ENCODE measurements at regions not wholly inside any gene's neighbourhood (a gene's known extent, or its start where the extent isn't known, plus 50 kb on each side); places are given as distances from the start of the nearest gene placed in this dataset.

GRCh38 chr16:65622871-65623270 is 501.0 kb upstream of the CDH11 start:
- Mint-ChIP-seq H3K27ac (no peak overlapping the region), H3K4me1 (ENCODE audit: low read depth) (no peaks in the 10 kb centered on the region), H3K4me3 (no peak overlapping the region), H3K9me3 (ENCODE audit: insufficient read depth) (no peaks in the 10 kb centered on the region), H3K36me3 (ENCODE audit: low read depth) (no peaks in the 10 kb centered on the region), H3K27me3 (ENCODE audit: low read depth) (no peaks in the 10 kb centered on the region)
- ChIA-PET POLR2A (no interaction called here), CTCF (no interaction called here)
- ATAC-seq = no peak
- no peak for DNase-seq

- ChIA-PET POLR2A (no interaction called here), CTCF (no interaction called here)
- no peak overlapping the region for H3K27ac Mint-ChIP-seq
- H3K4me1 Mint-ChIP-seq (ENCODE audit: low read depth) = no peaks in the 10 kb centered on the region
- ATAC-seq (no peak), DNase-seq (no peak)
- H3K9me3 Mint-ChIP-seq (ENCODE audit: insufficient read depth) = no peaks in the 10 kb centered on the region
- no peak overlapping the region for H3K4me3 Mint-ChIP-seq
- H3K36me3 Mint-ChIP-seq (ENCODE audit: low read depth) = no peaks in the 10 kb centered on the region
- no peaks in the 10 kb centered on the region for H3K27me3 Mint-ChIP-seq (ENCODE audit: low read depth)
Observed at GRCh38 chr16:65622151-65622550, 500.3 kb upstream of the CDH11 start.

GRCh38 chr16:65621640-65622039 is 499.8 kb upstream of the CDH11 start:
- H3K9me3 Mint-ChIP-seq (ENCODE audit: insufficient read depth) = no peaks in the 10 kb centered on the region
- no peak overlapping the region for H3K27ac Mint-ChIP-seq
- ATAC-seq (no peak), DNase-seq (no peak)
- no peaks in the 10 kb centered on the region for H3K27me3 Mint-ChIP-seq (ENCODE audit: low read depth)
- no peaks in the 10 kb centered on the region for H3K4me1 Mint-ChIP-seq (ENCODE audit: low read depth)
- H3K4me3 Mint-ChIP-seq = no peak overlapping the region
- POLR2A ChIA-PET = no interaction called here
- CTCF ChIA-PET = no interaction called here
- no peaks in the 10 kb centered on the region for H3K36me3 Mint-ChIP-seq (ENCODE audit: low read depth)

- ChIA-PET CTCF (no interaction called here), POLR2A (no interaction called here)
- no peaks in the 10 kb centered on the region for H3K27me3 Mint-ChIP-seq (ENCODE audit: low read depth)
- H3K27ac Mint-ChIP-seq = no peak overlapping the region
- no peaks in the 10 kb centered on the region for H3K36me3 Mint-ChIP-seq (ENCODE audit: low read depth)
- no peak for ATAC-seq
- no peak for DNase-seq
- H3K9me3 Mint-ChIP-seq (ENCODE audit: insufficient read depth) = no peaks in the 10 kb centered on the region
- no peaks in the 10 kb centered on the region for H3K4me1 Mint-ChIP-seq (ENCODE audit: low read depth)
- no peak overlapping the region for H3K4me3 Mint-ChIP-seq
Observed at GRCh38 chr16:65619606-65620005, 497.7 kb upstream of the CDH11 start.

- no peak overlapping the region for H3K4me3 Mint-ChIP-seq
- POLR2A ChIA-PET = no interaction called here
Observed at GRCh38 chr16:65618931-65619330, 497.1 kb upstream of the CDH11 start.

GRCh38 chr16:65618333-65618732 is 496.5 kb upstream of the CDH11 start:
- no peak for ATAC-seq
- H3K9me3 Mint-ChIP-seq (ENCODE audit: insufficient read depth) = no peaks in the 10 kb centered on the region
- POLR2A ChIA-PET = no interaction called here
- CTCF ChIA-PET = no interaction called here
- DNase-seq = no peak
- no peaks in the 10 kb centered on the region for H3K4me1 Mint-ChIP-seq (ENCODE audit: low read depth)
- no peaks in the 10 kb centered on the region for H3K27me3 Mint-ChIP-seq (ENCODE audit: low read depth)
- no peak overlapping the region for H3K4me3 Mint-ChIP-seq
- H3K36me3 Mint-ChIP-seq (ENCODE audit: low read depth) = no peaks in the 10 kb centered on the region
- H3K27ac Mint-ChIP-seq = no peak overlapping the region

More at GRCh38 chr16:65618931-65619330, 497.1 kb upstream of the CDH11 start:
- no peak overlapping the region for H3K27ac Mint-ChIP-seq
- ATAC-seq (no peak), DNase-seq (no peak)
- CTCF ChIA-PET = no interaction called here
- no peaks in the 10 kb centered on the region for H3K9me3 Mint-ChIP-seq (ENCODE audit: insufficient read depth)
- H3K36me3 Mint-ChIP-seq (ENCODE audit: low read depth) = no peaks in the 10 kb centered on the region
- no peaks in the 10 kb centered on the region for H3K27me3 Mint-ChIP-seq (ENCODE audit: low read depth)
- H3K4me1 Mint-ChIP-seq (ENCODE audit: low read depth) = no peaks in the 10 kb centered on the region

- Mint-ChIP-seq H3K36me3 (ENCODE audit: low read depth) (no peaks in the 10 kb centered on the region), H3K9me3 (ENCODE audit: insufficient read depth) (no peaks in the 10 kb centered on the region), H3K4me3 (no peak overlapping the region), H3K27ac (no peak overlapping the region), H3K27me3 (ENCODE audit: low read depth) (no peaks in the 10 kb centered on the region), H3K4me1 (ENCODE audit: low read depth) (no peaks in the 10 kb centered on the region)
- DNase-seq (no peak), ATAC-seq (no peak)
- ChIA-PET POLR2A (no interaction called here), CTCF (no interaction called here)
Observed at GRCh38 chr16:65617421-65617820, 495.6 kb upstream of the CDH11 start.

GRCh38 chr16:65608455-65608854 is 486.6 kb upstream of the CDH11 start:
- no peak for ATAC-seq
- H3K27me3 Mint-ChIP-seq (ENCODE audit: low read depth) = no peaks in the 10 kb centered on the region
- no peak overlapping the region for H3K4me3 Mint-ChIP-seq
- no peak for DNase-seq
- POLR2A ChIA-PET = no interaction called here
- no peaks in the 10 kb centered on the region for H3K36me3 Mint-ChIP-seq (ENCODE audit: low read depth)
- CTCF ChIA-PET = no interaction called here
- no peaks in the 10 kb centered on the region for H3K4me1 Mint-ChIP-seq (ENCODE audit: low read depth)
- H3K27ac Mint-ChIP-seq = no peak overlapping the region
- H3K9me3 Mint-ChIP-seq (ENCODE audit: insufficient read depth) = no peaks in the 10 kb centered on the region

- H3K27me3 Mint-ChIP-seq (ENCODE audit: low read depth) = no peaks in the 10 kb centered on the region
- POLR2A ChIA-PET = no interaction called here
- H3K9me3 Mint-ChIP-seq (ENCODE audit: insufficient read depth) = no peaks in the 10 kb centered on the region
- DNase-seq = no peak
- no peaks in the 10 kb centered on the region for H3K4me1 Mint-ChIP-seq (ENCODE audit: low read depth)
- no peak for ATAC-seq
- no peak overlapping the region for H3K27ac Mint-ChIP-seq
- CTCF ChIA-PET = no interaction called here
- H3K36me3 Mint-ChIP-seq (ENCODE audit: low read depth) = no peaks in the 10 kb centered on the region
- H3K4me3 Mint-ChIP-seq = no peak overlapping the region
Observed at GRCh38 chr16:65604771-65605170, 482.9 kb upstream of the CDH11 start.

- Mint-ChIP-seq H3K4me1 (ENCODE audit: low read depth) (no peaks in the 10 kb centered on the region), H3K36me3 (ENCODE audit: low read depth) (no peaks in the 10 kb centered on the region), H3K4me3 (no peak overlapping the region), H3K27me3 (ENCODE audit: low read depth) (no peaks in the 10 kb centered on the region), H3K9me3 (ENCODE audit: insufficient read depth) (no peaks in the 10 kb centered on the region), H3K27ac (no peak overlapping the region)
- ChIA-PET POLR2A (no interaction called here), CTCF (no interaction called here)
- no peak for DNase-seq
- no peak for ATAC-seq
Observed at GRCh38 chr16:65601781-65602180, 479.9 kb upstream of the CDH11 start.

- no peak for DNase-seq
Observed at GRCh38 chr16:65600629-65601028, 478.8 kb upstream of the CDH11 start.

GRCh38 chr16:65600046-65600445 is 478.2 kb upstream of the CDH11 start:
- DNase-seq = no peak
- ATAC-seq = no peak
- CTCF ChIA-PET = no interaction called here

More at GRCh38 chr16:65600629-65601028, 478.8 kb upstream of the CDH11 start:
- POLR2A ChIA-PET = no interaction called here
- Mint-ChIP-seq H3K36me3 (ENCODE audit: low read depth) (no peaks in the 10 kb centered on the region), H3K27me3 (ENCODE audit: low read depth) (no peaks in the 10 kb centered on the region), H3K4me3 (no peak overlapping the region), H3K27ac (no peak overlapping the region), H3K9me3 (ENCODE audit: insufficient read depth) (no peaks in the 10 kb centered on the region), H3K4me1 (ENCODE audit: low read depth) (no peaks in the 10 kb centered on the region)
- CTCF ChIA-PET = no interaction called here
- ATAC-seq = no peak

GRCh38 chr16:65598621-65599020 is 476.8 kb upstream of the CDH11 start:
- no peaks in the 10 kb centered on the region for H3K27me3 Mint-ChIP-seq (ENCODE audit: low read depth)
- ChIA-PET POLR2A (no interaction called here), CTCF (no interaction called here)
- no peak overlapping the region for H3K27ac Mint-ChIP-seq
- no peak for ATAC-seq
- H3K36me3 Mint-ChIP-seq (ENCODE audit: low read depth) = no peaks in the 10 kb centered on the region
- DNase-seq = no peak
- H3K4me3 Mint-ChIP-seq = no peak overlapping the region
- H3K4me1 Mint-ChIP-seq (ENCODE audit: low read depth) = no peaks in the 10 kb centered on the region
- H3K9me3 Mint-ChIP-seq (ENCODE audit: insufficient read depth) = no peaks in the 10 kb centered on the region

More at GRCh38 chr16:65600046-65600445, 478.2 kb upstream of the CDH11 start:
- H3K36me3 Mint-ChIP-seq (ENCODE audit: low read depth) = no peaks in the 10 kb centered on the region
- no peaks in the 10 kb centered on the region for H3K27me3 Mint-ChIP-seq (ENCODE audit: low read depth)
- POLR2A ChIA-PET = interaction anchor here (0.6 kb wide), 1 partner anchor 154 kb away, joined by 3 read pairs; no protein-coding TSS in a partner anchor
- no peak overlapping the region for H3K4me3 Mint-ChIP-seq
- no peak overlapping the region for H3K27ac Mint-ChIP-seq
- H3K9me3 Mint-ChIP-seq (ENCODE audit: insufficient read depth) = no peaks in the 10 kb centered on the region
- H3K4me1 Mint-ChIP-seq (ENCODE audit: low read depth) = no peaks in the 10 kb centered on the region

All from activated CD8-positive, alpha-beta T cell treated with anti-CD3 and anti-CD28 coated beads, Interleukin-2, amount 10 ng/mL, durations not matched to agents 7 days and 5 days (primary cell).